Nephron (organoid): ENCODE measurements at regions not wholly inside any gene's neighbourhood (a gene's known extent, or its start where the extent isn't known, plus 50 kb on each side); places are given as distances from the start of the nearest gene placed in this dataset.
"Not testable (repeated sequence)": the region's sequence is repeated elsewhere in the genome, so short reads cannot be mapped to it uniquely, and the experiment has no call there.

Experiments
- H3K27ac Mint-ChIP-seq, 3 experiments: 2 replicates each; pipeline ENCODE4 v1.8.0; 2020; ENCODE audit warnings: mixed read lengths in 3 of 3, mild to moderate bottlenecking in 2 of 3, moderate library complexity in 1 of 3
- H3K27me3 Mint-ChIP-seq: 2 replicates; pipeline ENCODE4 v1.8.0; 2021; ENCODE audit warnings: low read depth, mild to moderate bottlenecking, moderate library complexity, mixed read lengths
- H3K36me3 Mint-ChIP-seq: 2 replicates; pipeline ENCODE4 v1.8.0; 2020; ENCODE audit warnings: low read depth, mixed read lengths
- H3K4me1 Mint-ChIP-seq: 2 replicates; pipeline ENCODE4 v1.8.0; 2020; ENCODE audit warnings: mixed read lengths
- H3K4me3 Mint-ChIP-seq, 3 experiments: 2 replicates each; pipeline ENCODE4 v1.8.0; 2020; ENCODE audit warnings: mild to moderate bottlenecking in 3 of 3, mixed read lengths in 3 of 3, moderate library complexity in 2 of 3
- H3K9me3 Mint-ChIP-seq: 2 replicates; pipeline ENCODE4 v1.8.0; 2020; ENCODE audit warnings: mixed read lengths
- CTCF ChIP-seq, 3 experiments: fragments of 200-600 bp; sonication (generic); IDR thresholded peaks; one replicate each; pipeline ENCODE4 v1.5.0; 2021; ENCODE audit warnings: antibody characterized with exemption in 3 of 3; ENCODE audit not compliant: unreplicated experiment in 3 of 3

- no peak for TF ChIP-seq CTCF (IDR thresholded peaks at IDR 0.05; ENCODE audit: unreplicated experiment in 3 of 3)
- Mint-ChIP-seq H3K27me3 (no peaks in the 10 kb centered on the region), H3K9me3 (no peaks in the 10 kb centered on the region), H3K36me3 (no peaks in the 10 kb centered on the region), H3K4me3 (no peak overlapping the region), H3K4me1 (peaks cover 12% of the 10 kb centered on the region), H3K27ac (no peak overlapping the region)
Observed at GRCh38 chr15:77895742-77896141, 181.8 kb downstream of the TBC1D2B start.

GRCh38 chr15:77895145-77895544, 182.4 kb downstream of the TBC1D2B start:
- peaks cover 16% of the 10 kb centered on the region for H3K4me1 Mint-ChIP-seq
- not testable (repeated sequence) for H3K9me3 Mint-ChIP-seq, H3K36me3 Mint-ChIP-seq, H3K4me3 Mint-ChIP-seq, H3K27me3 Mint-ChIP-seq
- H3K27ac Mint-ChIP-seq = peak overlapping the region in 2 of 3 experiments; percentile 23 to 28

- H3K4me3 Mint-ChIP-seq, H3K36me3 Mint-ChIP-seq, H3K27ac Mint-ChIP-seq, H3K27me3 Mint-ChIP-seq, H3K9me3 Mint-ChIP-seq: not testable (repeated sequence)
- peaks cover 25% of the 10 kb centered on the region for H3K4me1 Mint-ChIP-seq
Observed at GRCh38 chr15:77893671-77894640, 183.6 kb downstream of the TBC1D2B start.

- H3K9me3 Mint-ChIP-seq, H3K27ac Mint-ChIP-seq, H3K36me3 Mint-ChIP-seq, H3K4me3 Mint-ChIP-seq, H3K27me3 Mint-ChIP-seq: not testable (repeated sequence)
- H3K4me1 Mint-ChIP-seq = peaks cover 27% of the 10 kb centered on the region
Observed at GRCh38 chr15:77893246-77893645, 184.3 kb downstream of the TBC1D2B start.

- no peak overlapping the region for H3K27ac Mint-ChIP-seq
- peaks cover 27% of the 10 kb centered on the region for H3K4me1 Mint-ChIP-seq
- H3K36me3 Mint-ChIP-seq = no peaks in the 10 kb centered on the region
- TF ChIP-seq CTCF (IDR thresholded peaks at IDR 0.05; ENCODE audit: unreplicated experiment in 3 of 3) = no peak
- no peaks in the 10 kb centered on the region for H3K27me3 Mint-ChIP-seq
- no peak overlapping the region for H3K4me3 Mint-ChIP-seq
- H3K9me3 Mint-ChIP-seq = no peaks in the 10 kb centered on the region
Observed at GRCh38 chr15:77892335-77892734, 185.2 kb downstream of the TBC1D2B start.

- H3K4me1 Mint-ChIP-seq = peaks cover 27% of the 10 kb centered on the region
- H3K27me3 Mint-ChIP-seq, H3K4me3 Mint-ChIP-seq, H3K27ac Mint-ChIP-seq, H3K36me3 Mint-ChIP-seq, H3K9me3 Mint-ChIP-seq: not testable (repeated sequence)
Observed at GRCh38 chr15:77891862-77892261, 185.6 kb downstream of the TBC1D2B start.

- not testable (repeated sequence) for H3K4me3 Mint-ChIP-seq, H3K9me3 Mint-ChIP-seq, H3K27me3 Mint-ChIP-seq, H3K36me3 Mint-ChIP-seq
- peaks cover 27% of the 10 kb centered on the region for H3K4me1 Mint-ChIP-seq
- H3K27ac Mint-ChIP-seq = peak overlapping the region; percentile 42 to 82 (median 61)
Observed at GRCh38 chr15:77890911-77891801, 186.4 kb downstream of the TBC1D2B start.

- not testable (repeated sequence) for H3K27me3 Mint-ChIP-seq, H3K9me3 Mint-ChIP-seq, H3K36me3 Mint-ChIP-seq
- Mint-ChIP-seq H3K27ac (peak overlapping the region; percentile 53 to 86 (median 82)), H3K4me3 (peak overlapping the region in 2 of 3 experiments; percentile 12 to 52), H3K4me1 (peaks cover 23% of the 10 kb centered on the region)
Observed at GRCh38 chr15:77889828-77890725, 187.4 kb downstream of the TBC1D2B start.
